HL-60/S4 treated with phorbol 12-myristate 13-acetate at 8.2 ng/mL for 4 days and 3 days (cell line): ENCODE measurements at regions not wholly inside any gene's neighbourhood (a gene's known extent, or its start where the extent isn't known, plus 50 kb on each side); places are given as distances from the start of the nearest gene placed in this dataset.

Source experiments
- in situ Hi-C: fragments of 300-500 bp; cut with MboI; formaldehyde crosslinking; loops from 2 replicates; pipeline ENCODE4 v1.15.0; 2022; ENCODE audit warnings: low sequenced_read_pairs

DNA sequence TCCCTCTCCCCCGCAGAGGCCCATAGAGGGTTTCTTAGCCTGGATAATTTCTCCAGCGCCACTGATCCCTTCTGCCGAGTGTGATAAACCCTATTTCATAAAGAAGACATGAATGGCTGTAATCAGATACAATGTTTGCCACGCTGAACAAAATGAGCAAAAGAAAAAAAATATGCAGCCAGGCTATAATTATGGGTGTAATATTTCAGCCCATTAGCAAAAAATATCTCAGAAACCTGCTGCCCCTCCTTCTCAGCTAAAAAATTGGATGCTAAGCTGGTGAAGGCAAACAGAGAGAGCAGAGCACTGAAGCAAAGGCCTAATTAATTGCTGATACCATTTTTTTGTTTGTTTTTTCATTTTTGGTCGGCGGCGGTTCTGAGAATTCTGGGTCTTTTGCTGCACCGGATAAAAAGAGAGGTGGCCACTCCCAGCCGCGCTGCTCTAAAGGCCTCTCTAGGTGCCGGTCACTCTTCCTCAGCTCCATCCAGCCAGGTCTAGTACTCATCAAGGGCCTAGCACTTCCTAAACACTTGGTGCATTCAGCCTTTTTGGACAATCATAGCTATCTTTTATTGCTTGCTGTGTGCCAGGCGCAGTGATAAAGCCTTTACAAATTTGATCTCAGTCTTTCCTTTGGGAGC lies 128.7 kb upstream of the TLE3 start:
- in situ Hi-C loops: no loop called here

DNA sequence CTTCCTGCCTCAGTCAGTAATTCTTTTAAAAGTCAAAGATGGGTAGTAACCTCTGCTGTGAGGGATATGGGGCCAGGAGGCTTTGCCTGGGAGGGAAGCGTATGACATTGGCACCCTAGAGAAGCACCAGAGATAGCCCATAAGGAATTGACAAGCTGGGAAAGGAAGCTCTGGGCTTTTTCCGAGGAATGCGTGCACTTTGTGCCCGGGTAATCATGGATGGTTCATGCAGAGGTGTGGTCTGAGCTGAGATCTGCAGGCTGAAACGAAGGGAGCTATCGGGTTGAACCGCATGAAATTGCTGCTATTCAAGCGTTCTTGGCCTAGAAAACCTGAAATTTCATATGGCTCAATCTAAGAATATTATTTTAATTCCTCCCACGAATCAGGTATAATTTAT lies 127.7 kb upstream of the TLE3 start:
- in situ Hi-C loops: no loop called here

DNA sequence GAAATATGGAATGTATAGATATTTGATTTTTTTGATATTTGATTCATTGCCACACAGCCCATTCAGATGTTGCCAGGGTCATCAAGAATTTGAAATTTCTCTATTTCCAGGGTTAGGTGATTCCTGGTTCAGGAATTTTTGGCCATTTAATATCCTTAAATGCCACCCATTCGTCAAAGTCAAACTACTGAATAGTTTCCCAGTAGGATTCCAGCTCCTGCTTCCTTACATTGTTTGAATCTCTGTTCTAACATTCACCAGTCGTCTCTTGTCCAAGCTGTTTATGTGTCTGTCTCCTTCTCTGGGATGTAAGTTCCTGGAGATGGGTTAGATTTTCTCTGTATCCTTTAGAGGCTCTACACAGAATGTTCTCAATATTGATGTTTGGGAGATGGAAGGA lies 124.9 kb upstream of the TLE3 start:
- in situ Hi-C loops: no loop called here

DNA sequence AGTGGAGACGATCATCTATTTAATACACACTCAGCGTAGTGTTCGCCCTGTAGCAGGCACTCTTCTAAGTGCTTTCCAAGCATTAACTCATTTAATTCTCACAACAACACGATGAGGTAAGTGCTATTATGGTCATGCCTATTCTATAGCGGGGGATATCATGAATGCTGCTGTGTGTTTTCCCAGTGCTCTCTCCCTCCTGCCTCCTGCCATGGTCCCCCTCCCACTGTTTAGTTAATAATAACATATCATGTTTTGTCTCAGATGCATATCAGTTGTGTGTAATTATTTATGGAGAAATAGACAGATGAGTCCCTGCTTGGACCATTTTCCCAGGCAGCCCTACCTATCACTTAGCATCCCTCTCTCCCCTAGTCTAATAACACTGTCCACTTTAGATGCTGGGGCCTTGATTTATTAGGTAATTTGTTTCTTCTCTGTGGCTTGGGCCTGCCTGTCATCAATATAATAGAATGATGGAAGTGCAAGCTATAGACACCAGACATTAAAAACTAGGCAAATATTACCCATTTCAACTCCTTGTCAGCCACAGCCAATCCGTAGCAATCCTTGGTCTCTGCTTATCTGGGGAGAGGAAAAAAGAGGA lies 122.9 kb upstream of the TLE3 start:
- in situ Hi-C loops: no loop called here

DNA sequence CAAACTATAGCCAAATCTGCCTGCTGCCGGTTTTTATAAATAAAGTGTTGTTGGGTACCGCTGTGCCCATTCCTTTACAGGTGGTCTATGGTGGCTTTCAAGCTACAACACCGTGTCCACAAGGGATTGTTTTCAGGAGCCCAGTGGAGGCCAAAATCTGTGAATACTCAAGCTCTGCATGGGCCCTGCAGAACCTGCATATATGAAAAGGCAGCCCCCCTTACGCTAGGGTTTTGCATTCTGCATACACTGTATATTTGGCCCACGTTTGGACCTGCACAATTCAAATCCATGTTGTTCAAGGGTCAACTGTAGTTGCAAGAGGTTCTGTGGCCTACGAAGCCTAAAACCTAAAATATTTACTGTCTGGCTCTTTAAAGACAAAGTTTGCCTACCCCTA lies 122.2 kb upstream of the TLE3 start:
- in situ Hi-C loops: no loop called here

DNA sequence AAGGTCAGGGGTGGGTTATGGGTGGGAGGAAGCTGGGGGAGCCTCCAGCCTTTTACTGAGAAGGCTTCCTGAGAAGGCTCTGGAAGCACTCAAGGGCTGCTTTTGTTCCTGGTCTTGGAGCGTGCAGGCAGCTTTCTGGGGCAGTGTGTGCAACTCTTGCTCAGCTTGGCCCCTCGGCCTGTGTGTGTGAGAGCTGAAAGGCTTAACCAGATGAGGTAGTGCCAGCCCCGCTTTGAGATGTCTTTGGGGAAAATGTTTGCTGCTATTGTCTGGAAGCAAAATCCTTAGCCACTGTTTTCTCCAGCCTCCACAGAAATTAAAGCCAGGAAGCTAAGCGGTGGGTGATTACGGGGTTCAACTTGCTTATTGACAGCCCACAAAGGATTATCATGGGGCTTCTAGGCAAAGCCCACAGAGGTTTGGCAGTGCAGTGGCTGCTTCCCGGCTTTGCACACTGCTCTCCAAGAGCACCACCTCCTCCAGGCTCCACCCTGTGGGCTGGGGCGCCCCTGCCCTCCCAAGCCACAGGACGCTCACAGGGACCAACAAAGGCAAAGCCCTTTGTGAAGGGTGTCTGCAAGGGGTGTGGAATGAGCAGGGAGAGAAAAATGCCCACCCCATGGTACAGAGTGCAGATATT lies 121.7 kb upstream of the TLE3 start:
- in situ Hi-C loops: no loop called here

DNA sequence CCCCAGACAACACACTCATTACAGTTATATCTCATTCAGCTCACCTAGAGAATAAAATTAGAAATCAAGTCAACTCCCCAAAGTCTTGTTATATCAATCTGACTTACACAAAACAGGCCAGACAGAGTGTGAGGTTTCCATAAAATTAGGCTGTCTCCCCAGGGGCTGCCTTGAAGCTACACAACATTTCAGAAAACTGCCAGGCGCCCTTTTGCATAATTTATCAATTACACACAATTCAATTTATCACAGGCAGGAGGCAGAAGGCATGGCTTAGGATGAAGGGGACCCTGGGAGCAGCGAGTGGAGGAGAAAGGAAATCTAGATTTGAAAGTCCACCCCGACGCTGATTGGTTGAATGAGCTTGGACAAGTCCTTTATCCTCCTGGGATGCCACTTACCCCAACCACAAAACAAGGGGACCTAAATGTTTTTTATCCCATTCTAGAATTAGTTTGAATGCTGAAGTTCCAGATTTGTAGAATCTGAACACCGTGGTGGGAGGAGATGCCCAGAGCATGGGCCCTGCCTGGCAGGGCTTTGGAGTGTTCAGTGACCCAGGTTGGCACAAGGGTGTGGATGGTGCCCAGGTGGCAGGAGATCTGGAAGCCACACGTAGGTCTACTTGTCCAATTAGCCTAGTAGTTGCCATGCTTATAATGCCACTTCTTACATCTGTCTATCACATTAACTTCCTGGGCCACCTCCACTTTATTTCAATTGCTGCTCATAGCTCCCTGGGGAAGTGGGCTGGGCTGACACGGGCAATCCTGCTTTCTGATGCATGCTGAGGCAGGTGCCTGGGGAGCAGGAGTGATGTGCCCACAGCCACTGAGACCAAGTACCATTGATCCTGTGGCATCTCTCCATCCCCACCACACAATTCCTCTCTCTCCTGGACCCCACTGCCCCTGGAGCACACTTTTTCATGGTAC lies 119.8 kb upstream of the TLE3 start:
- in situ Hi-C loops: no loop called here

DNA sequence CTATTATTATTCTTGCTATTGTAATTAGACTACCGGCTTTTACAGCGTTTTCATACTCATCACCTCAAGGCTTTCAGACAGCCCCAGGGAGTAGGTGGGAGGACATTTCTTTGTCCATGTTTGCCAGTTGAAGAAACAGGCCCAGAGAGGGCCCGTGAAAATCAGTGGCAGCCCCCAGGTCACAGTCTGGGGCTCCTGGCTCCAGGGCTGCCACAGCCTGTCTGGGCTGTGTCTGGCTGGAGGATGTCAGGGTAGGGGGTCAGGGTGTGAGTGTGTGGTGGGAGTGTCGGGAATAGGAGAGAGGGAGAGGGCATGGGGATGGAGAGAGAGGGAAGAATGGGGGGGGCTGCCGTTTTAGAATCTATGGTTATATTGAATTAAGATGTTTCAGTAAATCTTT lies 118.2 kb upstream of the TLE3 start:
- in situ Hi-C loops: no loop called here

DNA sequence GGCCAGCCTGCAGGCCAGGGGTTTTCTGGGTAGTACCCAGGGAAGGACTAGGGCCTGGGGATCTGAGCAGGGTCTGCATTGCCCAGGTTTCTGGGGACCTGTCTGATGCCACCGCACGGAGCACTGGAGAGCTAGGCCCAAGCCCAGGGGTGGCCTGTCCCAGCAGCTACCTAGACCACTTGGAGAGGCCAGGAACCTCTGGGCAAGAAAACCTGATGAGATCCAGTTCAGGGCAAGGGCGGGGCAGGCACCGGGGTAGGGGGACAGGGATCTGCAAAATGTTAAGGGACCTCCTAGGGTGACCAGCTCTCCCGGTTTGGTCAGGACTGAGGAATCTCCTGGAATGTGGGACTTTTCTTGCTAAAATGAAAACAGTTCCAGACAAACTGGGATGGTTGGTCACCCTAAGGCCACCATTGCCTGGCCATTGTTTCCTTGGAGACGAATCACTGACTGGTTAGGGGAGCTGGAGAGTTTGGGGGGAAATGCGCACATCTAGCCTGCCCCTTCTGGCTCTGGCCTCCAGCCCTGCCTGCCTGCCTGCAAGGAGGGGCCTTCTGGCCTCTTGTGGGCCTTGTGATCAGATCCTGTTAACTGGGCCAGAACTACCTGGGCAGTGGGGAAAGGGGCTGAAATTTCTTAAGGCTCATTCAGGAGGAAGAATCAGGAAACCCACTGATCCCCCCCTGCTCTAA lies 117.4 kb upstream of the TLE3 start:
- in situ Hi-C loops: no loop called here

DNA sequence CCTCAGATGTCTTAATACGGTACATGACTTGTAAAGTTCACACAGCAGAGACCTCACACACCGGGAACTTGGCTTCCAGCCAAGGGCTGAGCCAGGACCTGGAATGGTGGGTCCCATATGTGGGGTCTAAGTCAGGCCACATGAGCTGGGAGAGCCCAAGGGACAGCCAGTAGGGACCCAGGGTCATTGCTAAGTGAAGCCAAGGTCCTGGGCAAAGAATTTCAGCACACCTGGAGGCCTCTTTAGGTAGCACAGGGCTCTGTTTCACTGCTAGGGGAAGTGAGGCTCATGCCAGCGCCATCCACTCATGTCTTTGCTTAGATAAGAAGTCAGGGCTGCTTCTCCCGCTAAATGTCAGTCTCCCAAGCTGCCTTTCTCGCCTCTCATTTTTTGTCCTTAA lies 116.6 kb upstream of the TLE3 start:
- in situ Hi-C loops: no loop called here

DNA sequence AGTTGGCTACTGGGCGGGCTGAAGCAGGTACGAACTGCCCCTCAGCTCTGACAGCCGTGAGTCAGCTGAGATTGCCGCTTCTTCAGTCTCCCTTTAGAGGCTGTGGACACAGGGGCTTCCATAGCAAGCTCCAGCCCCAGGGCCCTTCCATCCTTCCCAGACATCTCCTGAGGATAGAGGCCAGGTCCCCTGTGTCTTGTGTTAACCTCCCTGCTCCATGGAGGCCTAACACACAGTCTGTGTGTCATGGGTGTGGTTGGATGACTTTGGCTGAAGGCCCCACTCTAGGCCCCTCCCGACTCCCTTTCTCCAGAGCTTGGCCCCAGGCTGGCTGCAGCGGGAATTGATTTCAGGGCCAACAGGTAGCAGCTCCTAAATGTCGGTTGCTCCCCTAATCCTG lies 116.1 kb upstream of the TLE3 start:
- in situ Hi-C loops: no loop called here

DNA sequence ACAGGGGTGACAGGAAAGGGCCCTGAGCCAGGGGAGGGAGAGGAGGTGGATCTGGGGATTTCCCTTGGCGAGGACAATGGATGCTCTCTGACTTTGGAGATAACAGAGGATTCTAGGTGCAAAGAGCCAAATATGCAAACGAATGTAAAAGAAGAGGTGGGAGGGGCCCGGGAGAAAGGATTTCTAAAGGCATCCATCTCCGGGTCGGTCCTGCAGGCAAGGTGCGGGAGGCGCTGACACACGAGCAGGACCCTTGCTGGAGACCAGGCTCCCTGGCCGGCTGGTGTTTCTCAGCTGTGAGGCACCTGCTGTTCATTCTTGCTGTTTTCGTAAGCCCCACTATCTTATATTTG lies 115.2 kb upstream of the TLE3 start:
- in situ Hi-C loops: no loop called here

DNA sequence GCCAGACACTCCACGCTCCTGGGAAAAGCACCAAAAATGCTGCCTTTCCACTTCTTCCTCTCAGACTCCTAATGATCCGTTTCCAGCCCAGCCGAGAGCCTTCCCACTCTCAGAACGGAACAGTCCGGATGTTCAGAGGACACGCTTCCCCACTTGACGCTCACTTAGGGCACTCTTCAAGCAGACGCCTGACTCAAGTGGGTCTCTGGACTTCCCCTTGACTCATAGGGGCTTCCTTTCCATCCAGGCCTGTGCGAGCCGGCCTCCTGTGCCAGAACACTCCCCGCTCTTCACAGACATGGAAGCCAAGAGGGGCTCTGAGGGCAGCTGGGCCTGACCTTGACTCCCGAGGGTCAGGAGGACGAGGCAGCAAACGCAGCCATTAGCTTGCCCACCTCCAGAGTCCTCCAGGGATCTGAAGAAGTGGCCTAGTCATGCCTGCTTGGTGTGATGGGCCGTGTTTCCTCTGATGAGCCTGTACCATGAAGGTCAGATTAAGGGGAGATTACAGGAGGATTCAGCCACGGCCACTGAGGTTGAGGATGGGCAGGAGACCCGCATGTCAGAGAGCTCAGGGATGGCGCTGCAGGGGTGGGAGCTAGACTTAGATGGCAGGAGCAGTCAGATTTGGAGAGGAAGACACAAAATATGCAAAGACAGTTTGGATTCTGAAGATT lies 114.7 kb upstream of the TLE3 start:
- in situ Hi-C loops: no loop called here

DNA sequence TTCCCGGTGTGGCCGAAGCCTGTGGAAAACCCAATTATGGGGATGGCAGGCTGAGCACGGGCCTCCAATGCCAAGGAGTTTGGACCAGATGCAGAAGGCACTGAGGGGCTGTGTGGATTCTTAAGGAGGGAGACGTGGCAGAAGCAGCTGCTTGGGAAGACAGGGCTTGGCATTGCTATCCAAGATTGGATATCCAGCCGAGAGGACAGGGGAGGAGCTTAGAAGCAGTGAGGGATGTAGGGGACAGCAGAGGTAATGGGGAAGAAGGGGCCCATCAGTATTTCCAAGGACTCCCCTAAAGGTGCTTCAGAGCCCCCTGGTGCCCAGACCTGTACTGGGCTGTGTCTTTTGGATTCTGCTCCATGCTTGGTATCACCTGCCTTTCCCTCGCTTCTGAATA lies 112.8 kb upstream of the TLE3 start:
- in situ Hi-C loops: no loop called here

DNA sequence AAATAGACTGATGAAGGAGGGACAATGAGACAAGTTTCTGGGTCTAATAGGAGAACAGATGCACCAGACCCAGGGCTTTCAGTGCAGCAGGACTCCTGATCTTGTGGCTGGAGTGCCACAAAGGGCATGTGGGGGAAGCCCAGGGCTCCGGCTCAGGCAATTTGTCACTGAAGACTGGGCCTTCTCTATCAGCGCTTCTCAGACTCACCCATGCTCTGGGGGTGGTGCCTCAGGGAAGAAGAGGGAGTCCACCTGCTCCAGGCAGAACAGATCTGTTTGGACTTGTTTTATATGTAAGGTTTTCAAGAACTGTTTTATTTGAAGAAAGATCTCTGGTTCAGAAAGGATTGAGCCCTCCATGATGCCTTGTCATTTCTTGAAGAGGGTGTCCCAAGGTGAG lies 112.4 kb upstream of the TLE3 start:
- in situ Hi-C loops: no loop called here

DNA sequence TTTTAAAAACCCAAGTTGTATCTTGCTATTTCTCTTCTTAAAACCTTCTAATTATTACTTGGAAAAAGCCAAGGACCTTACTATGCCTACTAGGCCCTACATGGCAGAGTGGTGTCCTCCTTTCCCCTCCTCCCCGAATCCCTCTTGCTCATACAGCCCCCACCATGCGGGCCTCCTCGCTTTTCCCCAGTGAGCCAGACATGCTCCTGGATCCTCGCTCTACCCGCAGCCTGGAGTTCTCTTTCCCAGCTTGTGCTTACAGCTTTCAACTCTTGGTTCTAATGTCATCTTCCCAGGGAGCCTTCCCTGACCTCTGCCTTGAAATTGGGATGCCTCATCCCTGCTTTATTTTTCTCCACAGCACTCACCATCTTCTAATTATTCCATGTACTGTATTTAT lies 111.8 kb upstream of the TLE3 start:
- in situ Hi-C loops: no loop called here

DNA sequence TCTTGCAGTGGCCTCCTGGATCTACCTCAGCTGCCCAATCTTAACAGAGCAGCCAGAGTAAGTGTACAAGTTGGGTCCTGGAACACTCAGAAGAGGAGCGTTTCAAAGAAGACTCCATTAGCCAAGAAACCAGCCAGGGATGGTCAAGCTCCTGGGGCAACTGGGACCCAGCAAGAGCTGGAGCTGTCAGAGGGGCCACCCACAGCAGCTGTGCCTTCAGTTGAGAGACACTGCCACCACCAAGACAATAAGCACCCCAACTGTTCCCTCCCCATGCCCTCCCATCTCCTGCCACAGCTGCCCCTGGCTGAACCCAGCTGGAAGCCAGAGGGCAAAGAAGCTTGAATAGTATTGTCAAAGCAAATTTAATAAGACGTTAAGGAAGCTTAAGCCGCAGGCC lies 110.6 kb upstream of the TLE3 start:
- in situ Hi-C loops: no loop called here

DNA sequence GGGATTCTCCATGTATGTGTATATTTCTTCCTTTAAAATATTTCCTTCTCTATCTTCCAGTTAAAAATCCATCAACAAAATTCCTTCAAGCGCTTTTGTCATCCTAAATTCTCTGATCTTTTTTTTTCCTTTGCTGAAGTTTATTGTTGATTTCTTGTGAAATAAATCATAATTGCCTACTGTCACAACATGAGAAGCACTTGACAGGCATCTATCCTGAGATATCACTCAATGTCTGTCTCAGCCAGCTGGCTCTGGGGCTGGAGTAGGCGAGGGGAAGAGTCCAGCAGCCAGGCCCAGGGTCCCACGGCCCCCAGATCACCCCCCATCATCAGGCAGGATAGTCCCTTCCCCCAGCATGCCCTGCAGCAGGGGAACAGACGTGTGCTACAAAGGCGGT lies 109.0 kb upstream of the TLE3 start:
- in situ Hi-C loops: no loop called here

DNA sequence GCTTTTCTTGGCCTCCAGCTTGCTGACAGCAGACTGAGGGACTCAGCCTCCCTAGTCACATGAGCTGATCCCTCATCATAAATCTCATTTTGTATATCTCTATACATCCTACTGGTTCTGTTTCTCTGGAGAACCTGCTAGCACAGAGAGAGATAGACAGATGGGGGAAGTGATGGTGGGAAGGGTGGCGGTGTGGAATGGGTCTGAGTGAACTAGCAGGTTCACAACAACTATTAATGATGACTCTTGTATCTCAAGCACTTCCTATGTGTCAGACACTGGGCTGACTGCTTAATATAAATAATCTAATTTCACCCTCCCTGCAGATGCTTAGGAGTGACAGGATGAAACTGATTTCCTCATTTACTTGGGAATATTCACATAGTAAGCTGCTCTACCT lies 106.9 kb upstream of the TLE3 start:
- in situ Hi-C loops: no loop called here

DNA sequence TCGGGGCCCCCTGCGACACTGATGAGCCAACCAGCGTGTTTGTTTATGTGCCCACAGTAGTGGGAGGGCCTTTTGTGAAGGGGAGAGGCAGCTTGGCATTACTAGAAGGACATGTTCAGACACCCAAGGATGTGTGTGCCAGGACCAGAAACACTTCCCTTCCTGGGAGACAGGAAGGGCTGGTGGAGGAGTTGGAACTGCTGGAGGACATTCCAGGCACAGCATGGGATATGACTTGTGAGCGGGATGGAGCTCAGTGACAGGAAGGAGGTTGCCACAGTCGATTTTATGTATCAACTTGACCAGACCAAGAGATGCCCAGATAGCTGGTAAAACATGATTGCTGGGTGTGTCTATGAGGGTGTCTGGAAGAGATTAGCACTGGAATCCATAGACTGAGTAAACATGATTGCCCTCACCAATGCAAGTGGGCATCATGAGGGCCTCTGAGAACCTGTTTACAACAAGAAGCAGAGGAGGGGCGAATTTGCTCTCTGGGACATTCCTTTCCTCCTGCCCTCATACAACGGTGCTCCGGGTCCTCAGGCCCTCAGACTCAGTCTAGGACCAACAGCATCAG lies 106.4 kb upstream of the TLE3 start:
- in situ Hi-C loops: no loop called here
